SK-N-SH (cell line): ENCODE measurements at regions not wholly inside any gene's neighbourhood (a gene's known extent, or its start where the extent isn't known, plus 50 kb on each side); places are given as distances from the start of the nearest gene placed in this dataset.

Experiments used
- CTCF ChIA-PET: fragments of 300-600, 350-600 bp; formaldehyde crosslinking; extraction: SDS; loops from one replicate; lab custom pipeline; 2021; lab: Yijun Ruan, JAX
- POLR2A ChIA-PET: fragments of 350-600 bp; sonication (Branson Sonifier 250); formaldehyde crosslinking; extraction: SDS; loops from one replicate; lab custom pipeline; 2020; ENCODE audit warnings: antibody characterized with exemption, inconsistent platforms; lab: Yijun Ruan, JAX
- DNase-seq: peaks from one replicate; pipeline ENCODE4 v3.0.0; 2012
- H2AFZ ChIP-seq: fragments of 200-600 bp; sonication (generic); 2 replicates; pipeline ENCODE4 v1.8.1; 2016; ENCODE audit warnings: antibody characterized with exemption, mild to moderate bottlenecking, low read depth
- H3F3A ChIP-seq: fragments of 200-600 bp; sonication (generic); replicated peaks from 2 replicates; pipeline ENCODE3; 2016; ENCODE audit warnings: antibody characterized with exemption, mild to moderate bottlenecking; ENCODE audit not compliant: insufficient read depth
- H3K27ac ChIP-seq, 2 experiments: fragments of 200-500 bp in 1 of 2; fragments of 200-600 bp in 1 of 2; sonication (Bioruptor generic) in 1 of 2; sonication (generic), shearing (Covaris generic) in 1 of 2; 2 replicates each; pipeline versions ENCODE4 v1.5.1 to v1.6.1; 2014 to 2016; ENCODE audit warnings: low read depth in 2 of 2, inconsistent platforms in 1 of 2, low read length in 1 of 2, mild to moderate bottlenecking in 1 of 2, mixed read lengths in 1 of 2
- H3K27me3 ChIP-seq: fragments of 200-600 bp; sonication (generic), shearing (Covaris generic); 2 replicates; pipeline ENCODE4 v1.6.1; 2016; ENCODE audit warnings: mixed run types; ENCODE audit not compliant: insufficient read depth
- H3K36me3 ChIP-seq, 2 experiments: fragments of 200-500 bp in 1 of 2; fragments of 200-600 bp in 1 of 2; sonication (Bioruptor generic) in 1 of 2; sonication (generic) in 1 of 2; replicated peaks in 1 of 2; 2 replicates each; pipeline versions ENCODE3 to v1.5.1; 2014 to 2016; ENCODE audit warnings: low read length in 1 of 2, mild to moderate bottlenecking in 1 of 2; ENCODE audit not compliant: insufficient read depth in 2 of 2, control insufficient read depth in 1 of 2
- H3K4me1 ChIP-seq, 2 experiments: fragments of 200-500 bp in 1 of 2; fragments of 200-600 bp in 1 of 2; sonication (Bioruptor generic) in 1 of 2; sonication (generic), shearing (Covaris generic) in 1 of 2; 2 replicates each; pipeline versions ENCODE4 v1.5.1 to v1.6.1; 2014 to 2016; ENCODE audit warnings: low read depth in 1 of 2, low read length in 1 of 2, mixed run types in 1 of 2; ENCODE audit not compliant: insufficient read depth in 2 of 2, control insufficient read depth in 1 of 2
- H3K4me2 ChIP-seq: fragments of 200-600 bp; sonication (generic), shearing (Covaris generic); 2 replicates; pipeline ENCODE4 v1.6.1; 2017; ENCODE audit warnings: mixed run types
- H3K4me3 ChIP-seq, 2 experiments: fragments of 200-500 bp in 1 of 2; fragments of 200-600 bp in 1 of 2; sonication (Bioruptor generic) in 1 of 2; sonication (generic), shearing (Covaris generic) in 1 of 2; 2 replicates each; pipeline versions ENCODE4 v1.5.1 to v1.8.1; 2014 to 2016; ENCODE audit warnings: low read depth in 2 of 2, inconsistent platforms in 1 of 2, low read length in 1 of 2, mild to moderate bottlenecking in 1 of 2, mixed read lengths in 1 of 2, moderate library complexity in 1 of 2
- H3K79me2 ChIP-seq: fragments of 200-600 bp; sonication (generic); 2 replicates; pipeline ENCODE4 v1.8.1; 2017; ENCODE audit warnings: mild to moderate bottlenecking; ENCODE audit not compliant: insufficient read depth
- H3K9ac ChIP-seq: fragments of 200-600 bp; sonication (generic); 2 replicates; pipeline ENCODE4 v1.6.1; 2017; ENCODE audit warnings: mixed run types
- H3K9me2 ChIP-seq: fragments of 200-600 bp; sonication (generic); 2 replicates; pipeline ENCODE4 v1.6.1; 2017; ENCODE audit warnings: mixed run types
- H3K9me3 ChIP-seq: fragments of 200-600 bp; sonication (generic); 2 replicates; pipeline ENCODE4 v1.6.1; 2017; ENCODE audit warnings: mixed run types, mild to moderate bottlenecking, moderate library complexity
- H4K20me1 ChIP-seq: fragments of 200-600 bp; sonication (generic); 2 replicates; pipeline ENCODE4 v1.6.1; 2017; ENCODE audit warnings: mild to moderate bottlenecking, mixed run types; ENCODE audit not compliant: insufficient read depth
- EZH2phosphoT487 ChIP-seq: fragments of 200-600 bp; sonication (generic); IDR thresholded peaks from 2 replicates; pipeline ENCODE4 v1.6.1; 2017; ENCODE audit warnings: low read depth, mixed run types, mild to moderate bottlenecking, antibody characterized with exemption, moderate library complexity, borderline replicate concordance
- FOSL2 ChIP-seq: IDR thresholded peaks from 2 replicates; pipeline ENCODE4 v1.4.0; 2012; ENCODE audit warnings: low read depth, mild to moderate bottlenecking, moderate library complexity, borderline replicate concordance
- GATA2 ChIP-seq: sonication (generic); formaldehyde crosslinking; IDR thresholded peaks from 2 replicates; pipeline ENCODE4 v1.5.0; 2020; ENCODE audit warnings: mild to moderate bottlenecking, missing genetic modification reagents
- JUND ChIP-seq: IDR thresholded peaks from 2 replicates; pipeline ENCODE4 v1.4.0; 2012
- NFIC ChIP-seq: IDR thresholded peaks from 2 replicates; pipeline ENCODE4 v1.4.0; 2012; ENCODE audit warnings: borderline replicate concordance
- RCOR1 ChIP-seq: fragments of 150-350 bp; IDR thresholded peaks from 2 replicates; pipeline ENCODE4 v1.6.1; 2017; ENCODE audit warnings: antibody characterized with exemption, low read length
- RFX5 ChIP-seq: IDR thresholded peaks from 2 replicates; pipeline ENCODE4 v1.6.1; 2012; ENCODE audit warnings: mild to moderate bottlenecking, improper control_type of control experiment, low read length
- SIN3A ChIP-seq: IDR thresholded peaks from 2 replicates; pipeline ENCODE4 v1.6.1; 2012; ENCODE audit warnings: low read depth, mild to moderate bottlenecking, low read length, moderate library complexity, borderline replicate concordance
- SMC3 ChIP-seq: IDR thresholded peaks from 2 replicates; pipeline ENCODE4 v1.6.1; 2012; ENCODE audit warnings: low read depth, low read length, improper control_type of control experiment
- TCF12 ChIP-seq: IDR thresholded peaks from 2 replicates; pipeline ENCODE4 v1.4.0; 2012
- WGBS: methylation state at CpG from one replicate; pipeline ENCODE4 v1.1.6; 2017; ENCODE audit warnings: low lambda C conversion rate; 5-methylcytosine and 5-hydroxymethylcytosine counted together
- TF ChIP-seq, protein P1 (sequence below): IDR thresholded peaks from 2 replicates; pipeline ENCODE4; 2012
- TF ChIP-seq, protein P2 (sequence below): fragments of 200-600 bp; sonication (generic); IDR thresholded peaks from 2 replicates; pipeline ENCODE4 v1.6.1; 2017; ENCODE audit warnings: antibody characterized with exemption, mild to moderate bottlenecking, moderate library complexity
- TF ChIP-seq, protein P3 (sequence below): IDR thresholded peaks from 2 replicates; pipeline ENCODE4 v1.4.0; 2012; ENCODE audit warnings: low read depth
- TF ChIP-seq, protein P4 (sequence below): IDR thresholded peaks from 2 replicates; pipeline ENCODE4 v1.4.0; 2012; ENCODE audit warnings: low read depth, borderline replicate concordance
- TF ChIP-seq, protein P5 (sequence below): IDR thresholded peaks from 2 replicates; pipeline ENCODE4 v1.6.1; 2012; ENCODE audit warnings: mild to moderate bottlenecking, low read depth, low read length, moderate library complexity

DNA sequence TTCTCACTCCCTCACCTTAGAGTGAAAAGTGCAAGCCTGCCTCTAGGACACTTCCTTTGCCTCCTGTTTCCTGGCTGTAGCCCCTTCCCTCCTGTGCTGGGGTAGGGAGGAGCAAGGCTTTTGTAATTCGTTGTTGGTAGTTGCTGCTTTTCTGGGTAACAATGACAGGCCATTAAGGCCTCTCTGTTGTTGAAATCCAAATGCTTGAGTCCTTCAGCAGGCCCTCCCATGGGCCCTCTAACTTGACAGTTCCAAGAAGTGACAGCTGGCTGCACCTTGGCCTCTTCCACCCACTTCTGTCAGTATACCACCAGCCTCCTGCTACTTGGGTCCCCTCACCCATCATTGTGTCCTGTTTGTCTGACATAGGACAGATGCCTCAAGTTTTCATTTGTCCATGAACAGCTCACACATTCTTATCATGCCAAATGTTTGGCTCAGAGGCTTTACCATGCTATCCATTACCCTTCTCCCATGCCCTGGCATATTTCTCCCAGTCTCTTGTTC lies 103.7 kb upstream of the PDE3A start:
- TF ChIP-seq, protein P1, sequence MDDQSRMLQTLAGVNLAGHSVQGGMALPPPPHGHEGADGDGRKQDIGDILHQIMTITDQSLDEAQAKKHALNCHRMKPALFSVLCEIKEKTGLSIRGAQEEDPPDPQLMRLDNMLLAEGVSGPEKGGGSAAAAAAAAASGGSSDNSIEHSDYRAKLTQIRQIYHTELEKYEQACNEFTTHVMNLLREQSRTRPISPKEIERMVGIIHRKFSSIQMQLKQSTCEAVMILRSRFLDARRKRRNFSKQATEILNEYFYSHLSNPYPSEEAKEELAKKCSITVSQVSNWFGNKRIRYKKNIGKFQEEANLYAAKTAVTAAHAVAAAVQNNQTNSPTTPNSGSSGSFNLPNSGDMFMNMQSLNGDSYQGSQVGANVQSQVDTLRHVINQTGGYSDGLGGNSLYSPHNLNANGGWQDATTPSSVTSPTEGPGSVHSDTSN: peak; percentile 70
- TF ChIP-seq JUND (0 out of 2 replicates have a peak, but pooled peaks have one; percentile 12), GATA2 (no peak), FOSL2 (peak; percentile 19; the same call in 1 of the 2 replicates), TCF12 (peak; percentile 80)
- ChIA-PET CTCF (no interaction called here), POLR2A (no interaction called here)
- Histone ChIP-seq H4K20me1 (no peaks in the 10 kb centered on the region), H3K4me2 (no peak overlapping the region), H3K27me3 (no peaks in the 10 kb centered on the region), H3K79me2 (no peaks in the 10 kb centered on the region), H3K4me3 (no peak overlapping the region), H3K27ac (peak overlapping the region; percentile 19 to 39; a peak in 2 of 4 replicates), H3K9ac (no peak overlapping the region), H3F3A (peaks cover 5% of the 10 kb centered on the region), H2AFZ (no peak overlapping the region), H3K9me2 (no peaks in the 10 kb centered on the region; the same call in 1 of the 2 replicates), H3K36me3 (no peaks in the 10 kb centered on the region), H3K4me1 (peaks cover 9 to 16% of the 10 kb centered on the region in 2 experiments; a peak in 3 of 4 replicates), H3K9me3 (no peaks in the 10 kb centered on the region)
- 29% methylated on average over 1 of the region's 1 CpG for WGBS
- no peak for DNase-seq

DNA sequence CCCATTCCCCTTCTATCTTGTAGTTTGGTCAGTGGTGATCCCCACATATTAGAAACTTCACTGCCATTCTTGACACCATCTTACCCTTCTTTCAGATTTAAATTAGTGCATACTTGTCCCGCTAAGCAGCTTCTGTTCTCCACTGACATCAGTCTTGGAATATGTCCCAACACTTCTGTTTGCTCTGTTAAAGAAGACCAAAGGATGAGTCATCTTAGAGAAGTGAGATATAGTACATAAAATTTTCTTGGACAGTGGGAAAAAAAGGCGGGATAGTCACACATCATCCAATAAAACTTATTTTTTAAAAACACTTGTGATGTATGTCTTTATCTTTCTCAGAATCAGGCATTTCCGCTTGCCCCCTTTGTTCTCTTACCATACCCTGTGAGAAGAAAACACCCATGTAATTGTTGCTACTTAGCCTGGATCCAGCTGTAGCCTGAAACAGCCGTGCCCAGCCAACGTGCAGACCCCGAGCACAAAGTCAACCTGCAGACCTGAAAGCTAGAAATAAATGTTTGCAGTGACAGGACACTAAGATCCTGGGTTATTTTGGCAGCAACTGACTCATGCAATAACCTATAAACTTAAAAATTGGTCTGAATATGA lies 100.1 kb upstream of the PDE3A start:
- H4K20me1 ChIP-seq: no peaks in the 10 kb centered on the region
- H3K27me3 ChIP-seq: no peaks in the 10 kb centered on the region
- no peak for DNase-seq
- WGBS: 84% methylated on average over 6 of the region's 6 CpGs
- no peaks in the 10 kb centered on the region for H3K79me2 ChIP-seq
- H3K9me3 ChIP-seq: no peaks in the 10 kb centered on the region
- ChIA-PET POLR2A (interaction anchor here (1.3 to 1.9 kb wide), 2 partner anchors 100 to 101 kb away, joined by 4 to 5 read pairs; partner anchors contain the start of gene PDE3A), CTCF (interaction anchor here (0.9 to 1.9 kb wide), 4 partner anchors 55 to 353 kb away, joined by 3 to 9 read pairs (median 4); no protein-coding TSS in a partner anchor)
- peak overlapping the region in 1 of 2 experiments; percentile 95; a peak in 2 of 4 replicates for H3K27ac ChIP-seq
- no peaks in the 10 kb centered on the region for H3K36me3 ChIP-seq
- H3K9ac ChIP-seq: no peak overlapping the region
- H3K4me2 ChIP-seq: no peak overlapping the region
- H3F3A ChIP-seq: no peaks in the 10 kb centered on the region
- no peaks in the 10 kb centered on the region for H3K9me2 ChIP-seq
- H3K4me3 ChIP-seq: no peak overlapping the region
- H3K4me1 ChIP-seq: peaks cover 0 to 22% of the 10 kb centered on the region in 2 experiments; a peak in 2 of 4 replicates
- no peak overlapping the region for H2AFZ ChIP-seq
- TF ChIP-seq SMC3: no peak
- TF ChIP-seq, protein P2, sequence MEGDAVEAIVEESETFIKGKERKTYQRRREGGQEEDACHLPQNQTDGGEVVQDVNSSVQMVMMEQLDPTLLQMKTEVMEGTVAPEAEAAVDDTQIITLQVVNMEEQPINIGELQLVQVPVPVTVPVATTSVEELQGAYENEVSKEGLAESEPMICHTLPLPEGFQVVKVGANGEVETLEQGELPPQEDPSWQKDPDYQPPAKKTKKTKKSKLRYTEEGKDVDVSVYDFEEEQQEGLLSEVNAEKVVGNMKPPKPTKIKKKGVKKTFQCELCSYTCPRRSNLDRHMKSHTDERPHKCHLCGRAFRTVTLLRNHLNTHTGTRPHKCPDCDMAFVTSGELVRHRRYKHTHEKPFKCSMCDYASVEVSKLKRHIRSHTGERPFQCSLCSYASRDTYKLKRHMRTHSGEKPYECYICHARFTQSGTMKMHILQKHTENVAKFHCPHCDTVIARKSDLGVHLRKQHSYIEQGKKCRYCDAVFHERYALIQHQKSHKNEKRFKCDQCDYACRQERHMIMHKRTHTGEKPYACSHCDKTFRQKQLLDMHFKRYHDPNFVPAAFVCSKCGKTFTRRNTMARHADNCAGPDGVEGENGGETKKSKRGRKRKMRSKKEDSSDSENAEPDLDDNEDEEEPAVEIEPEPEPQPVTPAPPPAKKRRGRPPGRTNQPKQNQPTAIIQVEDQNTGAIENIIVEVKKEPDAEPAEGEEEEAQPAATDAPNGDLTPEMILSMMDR: no peak
- TF ChIP-seq EZH2phosphoT487: no peak
- TF ChIP-seq, protein P1: no peak
- no peak for TF ChIP-seq NFIC
- TF ChIP-seq RFX5: no peak
- TF ChIP-seq, protein P3, sequence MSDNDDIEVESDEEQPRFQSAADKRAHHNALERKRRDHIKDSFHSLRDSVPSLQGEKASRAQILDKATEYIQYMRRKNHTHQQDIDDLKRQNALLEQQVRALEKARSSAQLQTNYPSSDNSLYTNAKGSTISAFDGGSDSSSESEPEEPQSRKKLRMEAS: no peak
- no peak for TF ChIP-seq RCOR1
- no peak for TF ChIP-seq SIN3A
- TF ChIP-seq JUND: no peak
- TF ChIP-seq, protein P4, sequence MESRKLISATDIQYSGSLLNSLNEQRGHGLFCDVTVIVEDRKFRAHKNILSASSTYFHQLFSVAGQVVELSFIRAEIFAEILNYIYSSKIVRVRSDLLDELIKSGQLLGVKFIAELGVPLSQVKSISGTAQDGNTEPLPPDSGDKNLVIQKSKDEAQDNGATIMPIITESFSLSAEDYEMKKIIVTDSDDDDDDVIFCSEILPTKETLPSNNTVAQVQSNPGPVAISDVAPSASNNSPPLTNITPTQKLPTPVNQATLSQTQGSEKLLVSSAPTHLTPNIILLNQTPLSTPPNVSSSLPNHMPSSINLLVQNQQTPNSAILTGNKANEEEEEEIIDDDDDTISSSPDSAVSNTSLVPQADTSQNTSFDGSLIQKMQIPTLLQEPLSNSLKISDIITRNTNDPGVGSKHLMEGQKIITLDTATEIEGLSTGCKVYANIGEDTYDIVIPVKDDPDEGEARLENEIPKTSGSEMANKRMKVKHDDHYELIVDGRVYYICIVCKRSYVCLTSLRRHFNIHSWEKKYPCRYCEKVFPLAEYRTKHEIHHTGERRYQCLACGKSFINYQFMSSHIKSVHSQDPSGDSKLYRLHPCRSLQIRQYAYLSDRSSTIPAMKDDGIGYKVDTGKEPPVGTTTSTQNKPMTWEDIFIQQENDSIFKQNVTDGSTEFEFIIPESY: no peak
- TF ChIP-seq, protein P5, sequence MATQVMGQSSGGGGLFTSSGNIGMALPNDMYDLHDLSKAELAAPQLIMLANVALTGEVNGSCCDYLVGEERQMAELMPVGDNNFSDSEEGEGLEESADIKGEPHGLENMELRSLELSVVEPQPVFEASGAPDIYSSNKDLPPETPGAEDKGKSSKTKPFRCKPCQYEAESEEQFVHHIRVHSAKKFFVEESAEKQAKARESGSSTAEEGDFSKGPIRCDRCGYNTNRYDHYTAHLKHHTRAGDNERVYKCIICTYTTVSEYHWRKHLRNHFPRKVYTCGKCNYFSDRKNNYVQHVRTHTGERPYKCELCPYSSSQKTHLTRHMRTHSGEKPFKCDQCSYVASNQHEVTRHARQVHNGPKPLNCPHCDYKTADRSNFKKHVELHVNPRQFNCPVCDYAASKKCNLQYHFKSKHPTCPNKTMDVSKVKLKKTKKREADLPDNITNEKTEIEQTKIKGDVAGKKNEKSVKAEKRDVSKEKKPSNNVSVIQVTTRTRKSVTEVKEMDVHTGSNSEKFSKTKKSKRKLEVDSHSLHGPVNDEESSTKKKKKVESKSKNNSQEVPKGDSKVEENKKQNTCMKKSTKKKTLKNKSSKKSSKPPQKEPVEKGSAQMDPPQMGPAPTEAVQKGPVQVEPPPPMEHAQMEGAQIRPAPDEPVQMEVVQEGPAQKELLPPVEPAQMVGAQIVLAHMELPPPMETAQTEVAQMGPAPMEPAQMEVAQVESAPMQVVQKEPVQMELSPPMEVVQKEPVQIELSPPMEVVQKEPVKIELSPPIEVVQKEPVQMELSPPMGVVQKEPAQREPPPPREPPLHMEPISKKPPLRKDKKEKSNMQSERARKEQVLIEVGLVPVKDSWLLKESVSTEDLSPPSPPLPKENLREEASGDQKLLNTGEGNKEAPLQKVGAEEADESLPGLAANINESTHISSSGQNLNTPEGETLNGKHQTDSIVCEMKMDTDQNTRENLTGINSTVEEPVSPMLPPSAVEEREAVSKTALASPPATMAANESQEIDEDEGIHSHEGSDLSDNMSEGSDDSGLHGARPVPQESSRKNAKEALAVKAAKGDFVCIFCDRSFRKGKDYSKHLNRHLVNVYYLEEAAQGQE: no peak
